HEK293 (cell line): ENCODE measurements at regions not wholly inside any gene's neighbourhood (a gene's known extent, or its start where the extent isn't known, plus 50 kb on each side); places are given as distances from the start of the nearest gene placed in this dataset.

ENCODE experiments used
- HOXC10 ChIP-seq: sonication (generic); formaldehyde crosslinking; IDR thresholded peaks from 2 replicates; pipeline ENCODE4 v1.8.1; 2023; ENCODE audit warnings: mild to moderate bottlenecking, missing genetic modification reagents
- MYNN ChIP-seq: fragments of 450-650 bp; formaldehyde crosslinking; IDR thresholded peaks from 2 replicates; pipeline ENCODE4 v1.5.1; 2016; ENCODE audit warnings: missing biosample characterization, missing genetic modification characterization, borderline replicate concordance
- REPIN1 ChIP-seq: fragments of 450-650 bp; formaldehyde crosslinking; IDR thresholded peaks from 2 replicates; pipeline ENCODE4 v1.5.1; 2017; ENCODE audit warnings: missing biosample characterization, missing genetic modification characterization, low read depth
- ZBTB8A ChIP-seq: fragments of 450-650 bp; formaldehyde crosslinking; IDR thresholded peaks from 2 replicates; pipeline ENCODE4 v1.5.1; 2016; ENCODE audit warnings: missing biosample characterization, missing genetic modification characterization
- ZNF211 ChIP-seq: fragments of 450-650 bp; formaldehyde crosslinking; IDR thresholded peaks from 2 replicates; pipeline ENCODE4 v1.5.1; 2016; ENCODE audit warnings: low read depth, missing biosample characterization, missing genetic modification characterization
- ZNF274 ChIP-seq, 2 experiments: fragments of 200-500 bp in 1 of 2; fragments of 450-650 bp in 1 of 2; sonication (Bioruptor generic) in 1 of 2; formaldehyde crosslinking in 1 of 2; IDR thresholded peaks; 2 replicates each; pipeline versions ENCODE4 v1.5.1 to v1.6.1; 2014 to 2016; ENCODE audit warnings: borderline replicate concordance in 1 of 2, inconsistent platforms in 1 of 2, low read length in 1 of 2, missing biosample characterization in 1 of 2, missing genetic modification characterization in 1 of 2
- ZNF529 ChIP-seq: fragments of 450-650 bp; formaldehyde crosslinking; IDR thresholded peaks from 2 replicates; pipeline ENCODE4 v1.5.1; 2017; ENCODE audit warnings: missing genetic modification characterization, missing biosample characterization; ENCODE audit not compliant: insufficient replicate concordance
- ZNF561 ChIP-seq: fragments of 450-650 bp; IDR thresholded peaks from 2 replicates; pipeline ENCODE4 v1.5.1; 2018; ENCODE audit warnings: missing biosample characterization, missing genetic modification characterization, borderline replicate concordance
- ZNF621 ChIP-seq: fragments of 450-650 bp; formaldehyde crosslinking; IDR thresholded peaks from 2 replicates; pipeline ENCODE4 v1.5.1; 2017; ENCODE audit warnings: missing biosample characterization, missing genetic modification characterization
- ZNF768 ChIP-seq: fragments of 450-650 bp; formaldehyde crosslinking; IDR thresholded peaks from 2 replicates; pipeline ENCODE4 v1.5.1; 2018; ENCODE audit warnings: missing biosample characterization, mild to moderate bottlenecking, missing genetic modification characterization
- TF ChIP-seq, protein P1 (sequence below): fragments of 450-650 bp; formaldehyde crosslinking; IDR thresholded peaks from 2 replicates; pipeline ENCODE4 v1.5.1; 2016; ENCODE audit warnings: missing biosample characterization, missing genetic modification characterization
- TF ChIP-seq, protein P2 (sequence below): fragments of 450-650 bp; formaldehyde crosslinking; IDR thresholded peaks from 2 replicates; pipeline ENCODE4 v1.5.1; 2016; ENCODE audit warnings: missing biosample characterization, missing genetic modification characterization
- TF ChIP-seq, protein P3 (sequence below): fragments of 450-650 bp; formaldehyde crosslinking; IDR thresholded peaks from 2 replicates; pipeline ENCODE4 v1.5.1; 2016; ENCODE audit warnings: missing biosample characterization, missing genetic modification characterization

DNA sequence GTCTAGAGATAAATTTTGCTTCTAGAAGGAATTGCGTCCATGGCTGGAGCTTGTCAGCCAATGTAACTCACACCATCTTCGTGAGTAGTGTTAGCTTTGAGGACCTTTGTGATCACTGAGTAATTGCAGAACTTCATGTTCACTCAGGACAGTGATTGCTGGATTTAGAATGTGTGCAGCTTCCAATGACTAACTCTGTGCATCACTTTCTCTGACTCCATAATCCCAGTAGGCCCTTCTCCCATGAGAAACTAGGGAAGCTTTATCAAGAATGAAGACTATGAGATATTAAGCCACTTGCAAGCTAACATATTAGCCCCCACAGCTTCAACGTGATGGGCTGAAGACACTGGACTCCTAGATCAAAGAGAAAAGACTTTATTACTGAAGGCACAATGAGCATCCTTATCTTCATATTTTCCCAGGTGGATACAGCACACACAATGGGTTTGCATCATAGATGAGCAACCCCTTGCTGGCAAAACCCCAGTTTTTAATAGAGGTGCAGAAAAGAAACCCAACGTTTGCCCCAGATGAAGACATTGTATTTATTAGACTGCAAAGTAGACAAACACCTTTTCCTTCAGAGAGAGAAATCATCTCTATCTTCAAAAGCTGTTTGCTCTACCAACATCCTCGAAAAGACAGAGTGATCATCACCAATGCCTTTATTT, 561.0 kb downstream of the LTN1 start:
- TF ChIP-seq, protein P1, sequence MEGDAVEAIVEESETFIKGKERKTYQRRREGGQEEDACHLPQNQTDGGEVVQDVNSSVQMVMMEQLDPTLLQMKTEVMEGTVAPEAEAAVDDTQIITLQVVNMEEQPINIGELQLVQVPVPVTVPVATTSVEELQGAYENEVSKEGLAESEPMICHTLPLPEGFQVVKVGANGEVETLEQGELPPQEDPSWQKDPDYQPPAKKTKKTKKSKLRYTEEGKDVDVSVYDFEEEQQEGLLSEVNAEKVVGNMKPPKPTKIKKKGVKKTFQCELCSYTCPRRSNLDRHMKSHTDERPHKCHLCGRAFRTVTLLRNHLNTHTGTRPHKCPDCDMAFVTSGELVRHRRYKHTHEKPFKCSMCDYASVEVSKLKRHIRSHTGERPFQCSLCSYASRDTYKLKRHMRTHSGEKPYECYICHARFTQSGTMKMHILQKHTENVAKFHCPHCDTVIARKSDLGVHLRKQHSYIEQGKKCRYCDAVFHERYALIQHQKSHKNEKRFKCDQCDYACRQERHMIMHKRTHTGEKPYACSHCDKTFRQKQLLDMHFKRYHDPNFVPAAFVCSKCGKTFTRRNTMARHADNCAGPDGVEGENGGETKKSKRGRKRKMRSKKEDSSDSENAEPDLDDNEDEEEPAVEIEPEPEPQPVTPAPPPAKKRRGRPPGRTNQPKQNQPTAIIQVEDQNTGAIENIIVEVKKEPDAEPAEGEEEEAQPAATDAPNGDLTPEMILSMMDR = no peak
- TF ChIP-seq ZNF561 (tag by site-specific recombination) (no peak), REPIN1 (tag by site-specific recombination) (no peak), ZNF211 (no peak), ZNF274 (IDR thresholded peaks at IDR 0.05; ENCODE audit: low read length) (no peak), ZNF274 (tag by site-specific recombination; IDR thresholded peaks at IDR 0.05; ENCODE audit: borderline replicate concordance) (no peak), HOXC10 (CRISPR knock-in tag) (no peak), ZBTB8A (tag by site-specific recombination) (no peak), MYNN (no peak), ZNF621 (no peak), ZNF768 (tag by site-specific recombination) (no peak), ZNF529 (tag by site-specific recombination) (no peak)
- TF ChIP-seq, protein P2, sequence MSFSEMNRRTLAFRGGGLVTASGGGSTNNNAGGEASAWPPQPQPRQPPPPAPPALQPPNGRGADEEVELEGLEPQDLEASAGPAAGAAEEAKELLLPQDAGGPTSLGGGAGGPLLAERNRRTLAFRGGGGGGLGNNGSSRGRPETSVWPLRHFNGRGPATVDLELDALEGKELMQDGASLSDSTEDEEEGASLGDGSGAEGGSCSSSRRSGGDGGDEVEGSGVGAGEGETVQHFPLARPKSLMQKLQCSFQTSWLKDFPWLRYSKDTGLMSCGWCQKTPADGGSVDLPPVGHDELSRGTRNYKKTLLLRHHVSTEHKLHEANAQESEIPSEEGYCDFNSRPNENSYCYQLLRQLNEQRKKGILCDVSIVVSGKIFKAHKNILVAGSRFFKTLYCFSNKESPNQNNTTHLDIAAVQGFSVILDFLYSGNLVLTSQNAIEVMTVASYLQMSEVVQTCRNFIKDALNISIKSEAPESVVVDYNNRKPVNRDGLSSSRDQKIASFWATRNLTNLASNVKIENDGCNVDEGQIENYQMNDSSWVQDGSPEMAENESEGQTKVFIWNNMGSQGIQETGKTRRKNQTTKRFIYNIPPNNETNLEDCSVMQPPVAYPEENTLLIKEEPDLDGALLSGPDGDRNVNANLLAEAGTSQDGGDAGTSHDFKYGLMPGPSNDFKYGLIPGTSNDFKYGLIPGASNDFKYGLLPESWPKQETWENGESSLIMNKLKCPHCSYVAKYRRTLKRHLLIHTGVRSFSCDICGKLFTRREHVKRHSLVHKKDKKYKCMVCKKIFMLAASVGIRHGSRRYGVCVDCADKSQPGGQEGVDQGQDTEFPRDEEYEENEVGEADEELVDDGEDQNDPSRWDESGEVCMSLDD = no peak
- TF ChIP-seq, protein P3, sequence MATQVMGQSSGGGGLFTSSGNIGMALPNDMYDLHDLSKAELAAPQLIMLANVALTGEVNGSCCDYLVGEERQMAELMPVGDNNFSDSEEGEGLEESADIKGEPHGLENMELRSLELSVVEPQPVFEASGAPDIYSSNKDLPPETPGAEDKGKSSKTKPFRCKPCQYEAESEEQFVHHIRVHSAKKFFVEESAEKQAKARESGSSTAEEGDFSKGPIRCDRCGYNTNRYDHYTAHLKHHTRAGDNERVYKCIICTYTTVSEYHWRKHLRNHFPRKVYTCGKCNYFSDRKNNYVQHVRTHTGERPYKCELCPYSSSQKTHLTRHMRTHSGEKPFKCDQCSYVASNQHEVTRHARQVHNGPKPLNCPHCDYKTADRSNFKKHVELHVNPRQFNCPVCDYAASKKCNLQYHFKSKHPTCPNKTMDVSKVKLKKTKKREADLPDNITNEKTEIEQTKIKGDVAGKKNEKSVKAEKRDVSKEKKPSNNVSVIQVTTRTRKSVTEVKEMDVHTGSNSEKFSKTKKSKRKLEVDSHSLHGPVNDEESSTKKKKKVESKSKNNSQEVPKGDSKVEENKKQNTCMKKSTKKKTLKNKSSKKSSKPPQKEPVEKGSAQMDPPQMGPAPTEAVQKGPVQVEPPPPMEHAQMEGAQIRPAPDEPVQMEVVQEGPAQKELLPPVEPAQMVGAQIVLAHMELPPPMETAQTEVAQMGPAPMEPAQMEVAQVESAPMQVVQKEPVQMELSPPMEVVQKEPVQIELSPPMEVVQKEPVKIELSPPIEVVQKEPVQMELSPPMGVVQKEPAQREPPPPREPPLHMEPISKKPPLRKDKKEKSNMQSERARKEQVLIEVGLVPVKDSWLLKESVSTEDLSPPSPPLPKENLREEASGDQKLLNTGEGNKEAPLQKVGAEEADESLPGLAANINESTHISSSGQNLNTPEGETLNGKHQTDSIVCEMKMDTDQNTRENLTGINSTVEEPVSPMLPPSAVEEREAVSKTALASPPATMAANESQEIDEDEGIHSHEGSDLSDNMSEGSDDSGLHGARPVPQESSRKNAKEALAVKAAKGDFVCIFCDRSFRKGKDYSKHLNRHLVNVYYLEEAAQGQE = no peak
